GM12891 (cell line): ENCODE measurements at regions not wholly inside any gene's neighbourhood (a gene's known extent, or its start where the extent isn't known, plus 50 kb on each side); places are given as distances from the start of the nearest gene placed in this dataset.

Experiments used
- PAX5 ChIP-seq: IDR thresholded peaks from 2 replicates; pipeline ENCODE4 v1.6.1; 2011; ENCODE audit warnings: low read length, moderate library complexity, mild to moderate bottlenecking; ENCODE audit not compliant: insufficient read depth, severe bottlenecking
- POLR2A ChIP-seq: IDR thresholded peaks from 2 replicates; pipeline ENCODE4 v1.6.1; 2011; ENCODE audit warnings: low read depth, low read length, control low read depth
- POLR2AphosphoS5 ChIP-seq: IDR thresholded peaks from 2 replicates; pipeline ENCODE4 v1.6.1; 2011; ENCODE audit warnings: low read depth, low read length, control low read depth
- POU2F2 ChIP-seq: IDR thresholded peaks from 2 replicates; pipeline ENCODE4 v1.6.1; 2011; ENCODE audit warnings: low read depth, mild to moderate bottlenecking, control low read depth, low read length, moderate library complexity
- SPI1 ChIP-seq: IDR thresholded peaks from 2 replicates; pipeline ENCODE4 v1.6.1; 2011; ENCODE audit warnings: low read depth, low read length, control low read depth
- TAF1 ChIP-seq: IDR thresholded peaks from 2 replicates; pipeline ENCODE4 v1.6.1; 2011; ENCODE audit warnings: low read depth, low read length, control low read depth

DNA sequence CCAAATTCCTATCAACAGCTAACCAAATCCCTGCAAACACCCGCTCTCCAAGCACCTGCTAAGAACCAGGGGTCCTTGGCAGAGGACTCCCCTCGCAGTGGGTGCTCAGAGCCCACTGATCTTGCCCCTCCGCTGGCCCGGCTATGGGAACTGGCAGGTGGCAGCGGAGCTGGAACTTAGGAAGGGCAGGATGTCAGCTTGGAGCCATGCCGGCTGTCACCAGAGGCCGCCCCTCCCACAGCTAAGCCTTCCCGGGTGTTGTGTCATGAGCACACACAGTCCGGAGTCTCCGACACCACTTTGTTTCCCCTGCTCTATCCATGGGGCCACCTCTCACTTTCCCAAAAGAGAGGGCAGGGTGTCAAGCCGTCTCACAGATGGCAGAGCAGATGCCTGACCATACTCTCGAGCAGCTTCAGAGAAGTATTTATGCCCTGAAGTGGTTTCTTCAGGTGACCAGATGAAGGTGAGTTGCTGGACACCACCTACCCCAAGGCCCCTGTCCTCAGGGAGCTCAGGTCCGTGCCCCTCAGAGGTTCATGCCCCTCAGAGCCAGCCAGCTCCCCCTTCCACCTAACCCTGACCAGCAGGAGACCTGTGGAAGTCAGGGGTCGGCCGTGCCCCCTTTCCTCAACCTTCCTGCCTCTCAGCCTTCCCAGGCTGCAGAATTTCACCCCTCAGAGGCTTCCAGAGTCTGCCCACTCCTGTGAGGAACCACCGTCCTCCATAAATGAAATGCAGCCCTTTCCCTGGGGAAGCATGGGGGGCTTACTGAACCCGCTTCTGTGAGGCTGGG lies 545.7 kb upstream of the B3GAT1 start:
- TF ChIP-seq POLR2AphosphoS5 (no peak), POLR2A (no peak), POU2F2 (no peak), SPI1 (no peak), TAF1 (no peak), PAX5 (no peak)
